Prostate gland (tissue), 2 donors: ENCODE measurements at regions not wholly inside any gene's neighbourhood (a gene's known extent, or its start where the extent isn't known, plus 50 kb on each side); places are given as distances from the start of the nearest gene placed in this dataset.

Source experiments
- DNase-seq: peaks from one replicate; pipeline ENCODE4 v3.0.0-alpha.2; 2019; ENCODE audit warnings: low spot score
- H3K27ac ChIP-seq, 2 donors: fragments of 200-600 bp; sonication (generic); 2 replicates each; pipeline ENCODE4 v1.5.1; 2017 to 2019
- H3K27me3 ChIP-seq: fragments of 200-600 bp; sonication (generic); replicated peaks from 2 replicates; pipeline ENCODE4 v1.5.1; 2019; ENCODE audit not compliant: insufficient read depth
- H3K36me3 ChIP-seq, 2 donors: fragments of 200-600 bp; sonication (generic); 1 replicate in 1 of 2; 2 replicates in 1 of 2; pipeline versions ENCODE4 v1.5.1 to v1.8.1; 2017 to 2019
- H3K4me1 ChIP-seq: fragments of 200-600 bp; sonication (generic); replicated peaks from 2 replicates; pipeline ENCODE4 v1.5.1; 2019
- H3K4me3 ChIP-seq, 2 donors: fragments of 200-600 bp; sonication (generic); 2 replicates each; pipeline ENCODE4 v1.5.1; 2017 to 2019
- H3K9me3 ChIP-seq: fragments of 200-600 bp; sonication (generic); 2 replicates; pipeline ENCODE4 v1.5.1; 2017
- POLR2A ChIP-seq: fragments of 450-650 bp; IDR thresholded peaks from one replicate; pipeline ENCODE4 v1.6.1; 2016; ENCODE audit warnings: antibody characterized with exemption, mild to moderate bottlenecking
- POLR2AphosphoS5 ChIP-seq: sonication (generic); formaldehyde crosslinking; IDR thresholded peaks from one replicate; pipeline ENCODE4 v1.6.1; 2017; ENCODE audit warnings: antibody characterized with exemption
- WGBS: methylation state at CpG from one replicate; pipeline ENCODE4 v1.1.5; 2018; 5-methylcytosine and 5-hydroxymethylcytosine counted together
- intact Hi-C: fragments of 100-400 bp; cut with DNase I; formaldehyde crosslinking; loops from one replicate; pipeline ENCODE4 v1.14.2; 2022
- TF ChIP-seq, protein P1 (sequence below), 4 experiments: fragments of 200-600 bp in 2 of 4; fragments of 450-650 bp in 2 of 4; sonication (generic) in 2 of 4; IDR thresholded peaks; 1 replicate in 3 of 4; 2 replicates in 1 of 4; pipeline ENCODE4 v1.5.1; 2016 to 2019; ENCODE audit warnings: antibody characterized with exemption in 4 of 4, mild to moderate bottlenecking in 2 of 4, moderate library complexity in 2 of 4

DNA sequence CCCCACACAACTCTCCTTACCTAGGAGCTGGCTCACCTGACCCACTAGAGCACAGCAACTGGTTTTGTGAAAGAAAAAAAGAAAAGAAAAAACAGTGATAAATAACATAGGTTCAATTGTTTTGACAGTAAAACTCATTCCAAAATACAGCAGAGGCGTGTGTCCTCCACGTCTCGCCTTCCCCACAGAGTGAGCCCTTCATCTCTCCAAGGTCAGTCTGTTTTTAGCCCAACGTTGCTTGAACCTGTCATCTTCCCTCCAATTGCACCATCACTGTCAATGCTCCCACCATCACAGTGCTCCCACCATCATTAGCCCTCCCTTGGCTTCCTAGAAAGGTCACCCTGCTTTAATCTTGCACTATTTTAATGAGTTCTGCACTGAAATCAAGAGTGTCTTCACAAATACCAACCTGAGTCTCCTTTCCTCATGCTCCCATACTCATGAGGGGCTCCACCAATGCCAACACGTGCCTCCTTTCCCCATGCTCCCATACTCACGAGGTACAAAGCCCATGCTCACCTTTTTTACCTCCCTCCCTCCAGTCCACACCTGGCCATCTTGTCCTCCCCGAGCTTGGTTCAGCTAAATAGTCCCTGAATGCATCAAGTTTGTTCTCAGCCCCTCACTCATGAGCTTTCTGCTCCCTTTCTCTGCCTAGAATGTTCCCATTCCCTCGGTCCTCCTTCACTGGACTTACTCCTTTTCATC lies 103.7 kb downstream of the IRS2 start:
- DNase-seq: no peak
- TF ChIP-seq POLR2A (no peak), POLR2AphosphoS5 (no peak)
- TF ChIP-seq, protein P1, sequence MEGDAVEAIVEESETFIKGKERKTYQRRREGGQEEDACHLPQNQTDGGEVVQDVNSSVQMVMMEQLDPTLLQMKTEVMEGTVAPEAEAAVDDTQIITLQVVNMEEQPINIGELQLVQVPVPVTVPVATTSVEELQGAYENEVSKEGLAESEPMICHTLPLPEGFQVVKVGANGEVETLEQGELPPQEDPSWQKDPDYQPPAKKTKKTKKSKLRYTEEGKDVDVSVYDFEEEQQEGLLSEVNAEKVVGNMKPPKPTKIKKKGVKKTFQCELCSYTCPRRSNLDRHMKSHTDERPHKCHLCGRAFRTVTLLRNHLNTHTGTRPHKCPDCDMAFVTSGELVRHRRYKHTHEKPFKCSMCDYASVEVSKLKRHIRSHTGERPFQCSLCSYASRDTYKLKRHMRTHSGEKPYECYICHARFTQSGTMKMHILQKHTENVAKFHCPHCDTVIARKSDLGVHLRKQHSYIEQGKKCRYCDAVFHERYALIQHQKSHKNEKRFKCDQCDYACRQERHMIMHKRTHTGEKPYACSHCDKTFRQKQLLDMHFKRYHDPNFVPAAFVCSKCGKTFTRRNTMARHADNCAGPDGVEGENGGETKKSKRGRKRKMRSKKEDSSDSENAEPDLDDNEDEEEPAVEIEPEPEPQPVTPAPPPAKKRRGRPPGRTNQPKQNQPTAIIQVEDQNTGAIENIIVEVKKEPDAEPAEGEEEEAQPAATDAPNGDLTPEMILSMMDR (IDR thresholded peaks at IDR 0.05): no peak
- WGBS: 92% methylated on average over 8 of the region's 8 CpGs
- intact Hi-C loops: no loop called here
- Histone ChIP-seq H3K27me3 (no peaks in the 10 kb centered on the region), H3K36me3 (no peaks in the 10 kb centered on the region), H3K27ac (no peak overlapping the region), H3K4me1 (no peaks in the 10 kb centered on the region), H3K4me3 (no peak overlapping the region), H3K9me3 (no peaks in the 10 kb centered on the region)

GRCh38 chr13:109680930-109681329 lies 105.5 kb downstream of the IRS2 start:
- no peaks in the 10 kb centered on the region for H3K9me3 ChIP-seq
- DNase-seq: no peak
- no peaks in the 10 kb centered on the region for H3K36me3 ChIP-seq
- no peak overlapping the region for H3K4me3 ChIP-seq
- intact Hi-C loops: no loop called here
- no peaks in the 10 kb centered on the region for H3K4me1 ChIP-seq
- no peaks in the 10 kb centered on the region for H3K27me3 ChIP-seq
- H3K27ac ChIP-seq: no peak overlapping the region
- TF ChIP-seq POLR2A: no peak
- TF ChIP-seq POLR2AphosphoS5: no peak
- TF ChIP-seq, protein P1 (IDR thresholded peaks at IDR 0.05): no peak
- 97% methylated on average over 4 of the region's 4 CpGs for WGBS

DNA sequence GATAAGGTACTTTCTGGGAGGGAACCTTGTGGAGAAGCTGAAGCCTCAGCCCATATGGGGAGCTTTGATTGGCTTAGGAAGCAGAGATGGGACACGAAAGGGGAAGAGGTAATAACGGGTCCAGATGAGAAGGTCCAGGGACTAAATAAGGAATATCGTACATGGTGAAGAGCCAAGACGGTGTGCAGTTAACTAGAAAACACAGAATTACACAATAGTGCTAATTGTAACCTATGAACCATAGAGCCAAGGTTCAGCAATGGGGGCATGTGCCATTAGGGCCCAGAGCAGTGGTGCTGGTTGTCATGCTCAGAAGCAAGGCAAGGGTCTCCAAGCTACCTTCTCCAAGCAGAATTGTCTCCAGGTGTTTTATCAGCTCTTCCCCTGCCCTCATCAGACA lies 106.1 kb downstream of the IRS2 start:
- TF ChIP-seq POLR2A (no peak), POLR2AphosphoS5 (no peak)
- TF ChIP-seq, protein P1 (IDR thresholded peaks at IDR 0.05): no peak
- no peaks in the 10 kb centered on the region for H3K27me3 ChIP-seq
- intact Hi-C loops: no loop called here
- no peaks in the 10 kb centered on the region for H3K4me1 ChIP-seq
- no peak overlapping the region for H3K4me3 ChIP-seq
- H3K9me3 ChIP-seq: no peaks in the 10 kb centered on the region
- H3K27ac ChIP-seq: no peak overlapping the region
- no peak for DNase-seq
- 93% methylated on average over 4 of the region's 4 CpGs for WGBS
- no peaks in the 10 kb centered on the region for H3K36me3 ChIP-seq

DNA sequence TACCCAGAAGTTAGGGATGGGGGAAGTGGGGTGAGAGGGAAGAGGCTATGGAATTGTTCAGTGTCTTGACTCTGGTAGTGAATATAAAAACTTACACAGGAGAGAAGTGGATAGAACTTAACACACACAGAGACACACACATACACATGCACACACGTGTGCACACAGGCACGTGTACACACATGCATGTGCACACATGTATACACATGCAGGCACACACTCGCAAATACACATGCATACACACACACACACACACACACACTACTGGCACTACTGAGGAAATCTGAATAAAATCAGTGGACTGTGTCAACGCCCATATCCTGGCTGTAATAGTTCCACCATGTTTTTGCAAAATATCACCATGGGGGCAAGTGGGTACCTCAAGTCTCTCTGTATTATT lies 107.9 kb downstream of the IRS2 start:
- WGBS: 91% methylated on average over 4 of the region's 4 CpGs
- intact Hi-C loops: no loop called here

More for the DNA sequence above, 107.9 kb downstream of the IRS2 start:
- Histone ChIP-seq H3K27me3 (no peaks in the 10 kb centered on the region), H3K4me3 (no peak overlapping the region), H3K4me1 (no peaks in the 10 kb centered on the region), H3K27ac (no peak overlapping the region), H3K9me3 (no peaks in the 10 kb centered on the region), H3K36me3 (no peaks in the 10 kb centered on the region)
- no peak for DNase-seq
- TF ChIP-seq, protein P1 (IDR thresholded peaks at IDR 0.05): no peak
- TF ChIP-seq POLR2AphosphoS5 (no peak), POLR2A (no peak)
